ENCODE measurements at regions not wholly inside any gene's neighbourhood (a gene's known extent, or its start where the extent isn't known, plus 50 kb on each side); places are given as distances from the start of the nearest gene placed in this dataset.
A peak's percentile ranks its signal among the peaks of the same experiment; 100 is the strongest.

DNA sequence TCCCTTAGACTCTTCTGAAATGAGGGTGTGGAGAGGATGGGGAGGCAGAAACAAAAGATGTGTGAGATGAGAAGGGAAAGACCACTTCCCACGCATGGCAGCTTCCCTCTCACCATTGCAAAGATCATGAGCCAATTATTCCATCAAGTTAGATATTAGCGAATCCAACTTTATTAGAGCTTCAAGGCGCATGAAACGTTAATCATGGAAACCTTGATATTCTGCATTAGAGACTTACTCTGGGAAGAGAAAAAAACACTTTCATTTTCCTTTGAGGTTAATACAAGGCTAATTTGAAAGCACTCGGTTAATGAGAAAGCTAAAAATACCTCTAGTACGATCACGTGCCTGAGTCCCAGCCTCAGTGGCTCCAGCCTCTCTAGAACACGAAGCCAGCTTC lies 220.6 kb upstream of the RPL38 start:
- no peak for DNase-seq (ENCODE audit: low read depth)
- TF ChIP-seq POLR2A (IDR thresholded peaks at IDR 0.05; ENCODE audit: extremely low read depth, insufficient read length) (no peak), MYC (IDR thresholded peaks at IDR 0.05; ENCODE audit: low read depth, low read length) (no peak)
- TF ChIP-seq, protein P1, sequence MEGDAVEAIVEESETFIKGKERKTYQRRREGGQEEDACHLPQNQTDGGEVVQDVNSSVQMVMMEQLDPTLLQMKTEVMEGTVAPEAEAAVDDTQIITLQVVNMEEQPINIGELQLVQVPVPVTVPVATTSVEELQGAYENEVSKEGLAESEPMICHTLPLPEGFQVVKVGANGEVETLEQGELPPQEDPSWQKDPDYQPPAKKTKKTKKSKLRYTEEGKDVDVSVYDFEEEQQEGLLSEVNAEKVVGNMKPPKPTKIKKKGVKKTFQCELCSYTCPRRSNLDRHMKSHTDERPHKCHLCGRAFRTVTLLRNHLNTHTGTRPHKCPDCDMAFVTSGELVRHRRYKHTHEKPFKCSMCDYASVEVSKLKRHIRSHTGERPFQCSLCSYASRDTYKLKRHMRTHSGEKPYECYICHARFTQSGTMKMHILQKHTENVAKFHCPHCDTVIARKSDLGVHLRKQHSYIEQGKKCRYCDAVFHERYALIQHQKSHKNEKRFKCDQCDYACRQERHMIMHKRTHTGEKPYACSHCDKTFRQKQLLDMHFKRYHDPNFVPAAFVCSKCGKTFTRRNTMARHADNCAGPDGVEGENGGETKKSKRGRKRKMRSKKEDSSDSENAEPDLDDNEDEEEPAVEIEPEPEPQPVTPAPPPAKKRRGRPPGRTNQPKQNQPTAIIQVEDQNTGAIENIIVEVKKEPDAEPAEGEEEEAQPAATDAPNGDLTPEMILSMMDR (IDR thresholded peaks at IDR 0.05; ENCODE audit: low read depth, low read length), result no peak
- TF ChIP-seq, protein P2, sequence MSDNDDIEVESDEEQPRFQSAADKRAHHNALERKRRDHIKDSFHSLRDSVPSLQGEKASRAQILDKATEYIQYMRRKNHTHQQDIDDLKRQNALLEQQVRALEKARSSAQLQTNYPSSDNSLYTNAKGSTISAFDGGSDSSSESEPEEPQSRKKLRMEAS (IDR thresholded peaks at IDR 0.05; ENCODE audit: low read depth, low read length), result no peak
- no peak overlapping the region for H3K4me3 ChIP-seq (ENCODE audit: low read depth, low read length)

DNA sequence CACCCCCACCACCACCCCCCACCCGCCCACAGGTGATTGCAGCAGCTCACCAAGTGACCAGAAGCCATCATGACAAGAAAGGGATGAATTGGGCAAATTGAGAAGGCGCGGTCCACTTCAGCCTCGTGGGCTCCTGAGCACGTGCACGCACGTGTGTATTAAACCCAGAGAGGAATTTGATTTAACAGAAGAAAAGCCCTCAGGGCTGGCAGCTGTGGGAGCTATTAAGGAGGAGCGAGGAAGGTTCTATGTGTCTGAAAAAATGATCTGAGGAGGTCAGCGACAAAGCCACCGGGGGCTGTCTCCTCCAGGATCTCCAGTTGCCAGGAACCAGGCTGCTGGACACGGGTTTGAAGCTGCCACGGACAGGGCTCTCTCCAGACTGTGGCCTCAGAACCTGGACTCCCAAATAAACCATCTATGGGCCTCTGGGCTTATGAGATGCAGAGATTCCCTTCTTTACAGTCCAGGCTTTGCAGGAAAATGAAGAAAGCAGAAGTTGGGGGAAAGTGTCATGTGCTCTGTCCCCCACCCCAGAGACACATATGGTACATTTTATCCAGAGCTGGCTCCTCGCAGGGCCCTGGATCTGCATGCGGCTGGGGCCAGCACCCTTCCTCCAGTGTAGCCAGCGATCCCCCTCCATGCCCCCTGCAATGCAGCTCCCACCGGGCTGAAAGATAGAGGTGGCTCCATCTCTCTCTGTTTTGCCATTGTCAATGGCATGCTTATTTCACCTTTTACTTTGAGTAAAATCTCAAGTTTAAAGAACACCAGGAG lies 219.7 kb upstream of the RPL38 start:
- H3K4me3 ChIP-seq (ENCODE audit: low read depth, low read length), result no peak overlapping the region
- DNase-seq (ENCODE audit: low read depth), result peak; percentile 10
- TF ChIP-seq MYC (IDR thresholded peaks at IDR 0.05; ENCODE audit: low read depth, low read length) (no peak), POLR2A (IDR thresholded peaks at IDR 0.05; ENCODE audit: extremely low read depth, insufficient read length) (no peak)
- TF ChIP-seq, protein P1 (IDR thresholded peaks at IDR 0.05; ENCODE audit: low read depth, low read length), result no peak

DNA sequence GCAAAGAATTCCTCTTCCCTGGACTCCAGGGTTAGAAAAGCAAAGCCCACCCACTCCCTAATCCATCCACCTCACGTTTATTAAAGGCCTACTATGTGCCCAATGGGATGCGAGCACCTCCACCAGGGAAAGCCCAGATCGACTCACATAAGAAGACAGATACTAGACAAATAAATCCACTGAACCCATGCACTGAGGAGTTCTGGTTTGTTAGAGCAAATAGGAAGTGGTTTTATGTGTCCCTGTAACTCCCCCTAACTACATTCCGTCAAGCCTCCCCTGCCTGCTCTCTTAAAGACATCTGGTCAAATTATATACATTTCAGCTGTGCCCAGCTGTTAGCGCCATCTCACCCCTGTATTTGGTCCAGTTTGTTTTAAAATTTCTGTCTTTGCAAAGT lies 218.5 kb upstream of the RPL38 start:
- TF ChIP-seq MYC (IDR thresholded peaks at IDR 0.05; ENCODE audit: low read depth, low read length) (no peak), POLR2A (IDR thresholded peaks at IDR 0.05; ENCODE audit: extremely low read depth, insufficient read length) (no peak)
- TF ChIP-seq, protein P2 (IDR thresholded peaks at IDR 0.05; ENCODE audit: low read depth, low read length), result no peak
- TF ChIP-seq, protein P1 (IDR thresholded peaks at IDR 0.05; ENCODE audit: low read depth, low read length), result no peak
- H3K4me3 ChIP-seq (ENCODE audit: low read depth, low read length), result no peak overlapping the region
- DNase-seq (ENCODE audit: low read depth), result peak; percentile 73

DNA sequence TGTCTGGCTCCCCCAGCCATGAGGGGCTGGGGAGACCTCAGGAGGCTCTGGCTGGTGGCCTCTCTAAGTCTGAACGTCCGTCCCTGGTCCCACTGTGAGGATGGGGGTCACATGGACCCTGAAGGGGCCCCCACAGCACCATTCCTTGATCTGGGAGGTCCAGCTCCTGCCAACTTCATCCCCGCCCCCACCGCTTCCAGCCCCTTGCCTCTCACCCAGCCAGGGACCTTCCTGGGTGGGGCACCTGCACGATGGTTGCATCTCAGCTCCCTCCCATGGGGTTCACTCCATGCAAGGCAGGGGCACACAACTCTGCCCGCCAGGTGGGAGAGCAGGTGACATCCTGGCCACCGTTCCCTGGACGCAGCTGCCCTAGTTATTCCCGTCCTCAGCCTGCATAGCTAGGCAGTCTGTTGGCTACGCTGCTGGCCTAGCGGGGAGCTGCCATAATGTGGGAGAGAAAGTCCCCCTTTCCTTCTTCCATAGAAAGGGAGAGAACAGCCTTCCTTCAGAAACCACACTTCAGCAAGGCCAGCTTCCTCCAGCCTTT lies 217.9 kb upstream of the RPL38 start:
- no peak overlapping the region for H3K4me3 ChIP-seq (ENCODE audit: low read depth, low read length)
- no peak for DNase-seq (ENCODE audit: low read depth)
- TF ChIP-seq, protein P1 (IDR thresholded peaks at IDR 0.05; ENCODE audit: low read depth, low read length), result no peak
- TF ChIP-seq, protein P2 (IDR thresholded peaks at IDR 0.05; ENCODE audit: low read depth, low read length), result no peak
- TF ChIP-seq POLR2A (IDR thresholded peaks at IDR 0.05; ENCODE audit: extremely low read depth, insufficient read length) (no peak), MYC (IDR thresholded peaks at IDR 0.05; ENCODE audit: low read depth, low read length) (no peak)

DNA sequence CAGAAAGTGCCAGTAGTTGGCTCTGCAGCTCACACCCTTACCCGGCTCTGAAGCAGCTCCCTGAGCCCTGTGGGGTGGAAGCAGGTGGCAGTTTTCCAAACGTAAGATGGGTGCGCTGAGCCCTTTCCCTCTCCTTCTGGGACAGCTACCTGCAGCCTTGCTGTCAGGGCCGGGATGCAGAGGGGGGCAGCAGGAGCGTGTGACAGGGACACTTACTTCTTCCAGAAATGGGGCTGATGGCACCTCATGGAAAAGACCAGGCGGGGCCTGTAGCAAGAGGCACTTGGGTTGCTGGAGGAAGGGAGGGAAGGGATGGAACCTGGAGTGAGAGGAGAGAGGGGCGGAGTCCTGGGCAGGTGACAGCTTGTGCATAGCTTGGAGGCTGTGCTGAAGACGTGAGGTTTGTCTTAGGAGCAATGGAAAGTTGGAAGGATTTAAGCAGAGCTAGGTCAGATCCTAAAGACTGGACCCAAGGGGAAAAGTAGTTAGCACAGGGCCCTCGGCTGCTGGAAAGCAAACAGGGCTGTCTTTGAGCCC lies 216.8 kb upstream of the RPL38 start:
- TF ChIP-seq MYC (IDR thresholded peaks at IDR 0.05; ENCODE audit: low read depth, low read length) (no peak), POLR2A (IDR thresholded peaks at IDR 0.05; ENCODE audit: extremely low read depth, insufficient read length) (no peak)
- TF ChIP-seq, protein P2 (IDR thresholded peaks at IDR 0.05; ENCODE audit: low read depth, low read length), result no peak
- TF ChIP-seq, protein P1 (IDR thresholded peaks at IDR 0.05; ENCODE audit: low read depth, low read length), result no peak
- no peak for DNase-seq (ENCODE audit: low read depth)
- no peak overlapping the region for H3K4me3 ChIP-seq (ENCODE audit: low read depth, low read length)
